ENCODE measurements at regions not wholly inside any gene's neighbourhood (a gene's known extent, or its start where the extent isn't known, plus 50 kb on each side); places are given as distances from the start of the nearest gene placed in this dataset.
"Not testable (repeated sequence)": the region's sequence is repeated elsewhere in the genome, so short reads cannot be mapped to it uniquely, and the experiment has no call there.

GRCh38 chr1:229864686-229865230 lies 202.3 kb upstream of the GALNT2 start:
- Histone ChIP-seq H3K4me1 (ENCODE audit: insufficient read depth, poor library complexity, severe bottlenecking) (no peaks in the 10 kb centered on the region), H3K27me3 (ENCODE audit: insufficient read depth, poor library complexity, severe bottlenecking) (no peaks in the 10 kb centered on the region), H3K4me3 (ENCODE audit: severe bottlenecking) (no peak overlapping the region), H3K9me3 (ENCODE audit: severe bottlenecking) (no peaks in the 10 kb centered on the region), H3K36me3 (ENCODE audit: low read depth) (no peaks in the 10 kb centered on the region), H3K27ac (ENCODE audit: poor library complexity, severe bottlenecking) (no peak overlapping the region)
- no peak for ATAC-seq (ENCODE audit: low read depth)
- no peak for DNase-seq (ENCODE audit: low spot score)
- no peak for TF ChIP-seq CTCF (IDR thresholded peaks at IDR 0.05; ENCODE audit: poor library complexity, severe bottlenecking)

- not testable (repeated sequence) for H3K36me3 ChIP-seq (ENCODE audit: low read depth); H3K4me1 ChIP-seq (ENCODE audit: insufficient read depth, poor library complexity, severe bottlenecking); H3K27ac ChIP-seq (ENCODE audit: poor library complexity, severe bottlenecking); ATAC-seq (ENCODE audit: low read depth); H3K27me3 ChIP-seq (ENCODE audit: insufficient read depth, poor library complexity, severe bottlenecking); H3K4me3 ChIP-seq (ENCODE audit: severe bottlenecking); DNase-seq (ENCODE audit: low spot score); H3K9me3 ChIP-seq (ENCODE audit: severe bottlenecking)
These were observed 201.7 kb upstream of the GALNT2 start for GRCh38 chr1:229865321-229865720.

GRCh38 chr1:229867726-229868125 lies 199.3 kb upstream of the GALNT2 start:
- DNase-seq (ENCODE audit: low spot score): no peak
- Histone ChIP-seq H3K36me3 (ENCODE audit: low read depth) (no peaks in the 10 kb centered on the region), H3K9me3 (ENCODE audit: severe bottlenecking) (no peaks in the 10 kb centered on the region), H3K4me1 (ENCODE audit: insufficient read depth, poor library complexity, severe bottlenecking) (no peaks in the 10 kb centered on the region), H3K27me3 (ENCODE audit: insufficient read depth, poor library complexity, severe bottlenecking) (no peaks in the 10 kb centered on the region), H3K4me3 (ENCODE audit: severe bottlenecking) (no peak overlapping the region), H3K27ac (ENCODE audit: poor library complexity, severe bottlenecking) (no peak overlapping the region)
- TF ChIP-seq CTCF (IDR thresholded peaks at IDR 0.05; ENCODE audit: poor library complexity, severe bottlenecking): no peak
- ATAC-seq (ENCODE audit: low read depth): no peak

- no peaks in the 10 kb centered on the region for H3K4me1 ChIP-seq (ENCODE audit: insufficient read depth, poor library complexity, severe bottlenecking)
- no peaks in the 10 kb centered on the region for H3K9me3 ChIP-seq (ENCODE audit: severe bottlenecking)
- H3K27me3 ChIP-seq (ENCODE audit: insufficient read depth, poor library complexity, severe bottlenecking): no peaks in the 10 kb centered on the region
- no peak for TF ChIP-seq CTCF (IDR thresholded peaks at IDR 0.05; ENCODE audit: poor library complexity, severe bottlenecking)
- DNase-seq (ENCODE audit: low spot score) (no peak), ATAC-seq (ENCODE audit: low read depth) (no peak)
- no peak overlapping the region for H3K27ac ChIP-seq (ENCODE audit: poor library complexity, severe bottlenecking)
- no peaks in the 10 kb centered on the region for H3K36me3 ChIP-seq (ENCODE audit: low read depth)
- no peak overlapping the region for H3K4me3 ChIP-seq (ENCODE audit: severe bottlenecking)
These were observed 197.8 kb upstream of the GALNT2 start for GRCh38 chr1:229869240-229869639.

- ATAC-seq (ENCODE audit: low read depth): no peak
- no peak for DNase-seq (ENCODE audit: low spot score)
- H3K9me3 ChIP-seq (ENCODE audit: severe bottlenecking): no peaks in the 10 kb centered on the region
- no peak overlapping the region for H3K4me3 ChIP-seq (ENCODE audit: severe bottlenecking)
- no peaks in the 10 kb centered on the region for H3K4me1 ChIP-seq (ENCODE audit: insufficient read depth, poor library complexity, severe bottlenecking)
- TF ChIP-seq CTCF (IDR thresholded peaks at IDR 0.05; ENCODE audit: poor library complexity, severe bottlenecking): no peak
- no peaks in the 10 kb centered on the region for H3K36me3 ChIP-seq (ENCODE audit: low read depth)
- no peak overlapping the region for H3K27ac ChIP-seq (ENCODE audit: poor library complexity, severe bottlenecking)
- no peaks in the 10 kb centered on the region for H3K27me3 ChIP-seq (ENCODE audit: insufficient read depth, poor library complexity, severe bottlenecking)
These were observed 197.4 kb upstream of the GALNT2 start for GRCh38 chr1:229869687-229870086.
